HG03108 (cell line): ENCODE measurements at regions not wholly inside any gene's neighbourhood (a gene's known extent, or its start where the extent isn't known, plus 50 kb on each side); places are given as distances from the start of the nearest gene placed in this dataset.

Experiments
- ATAC-seq: cut with Tn5 transposase; IDR thresholded peaks from one replicate; pipeline ENCODE4 v1.9.1; 2021; ENCODE audit warnings: moderate library complexity; ENCODE audit not compliant: unreplicated experiment

- ATAC-seq, result no peak
These were observed 787.0 kb downstream of the TFAP2A start for GRCh38 chr6:9627916-9628315.

- no peak for ATAC-seq
These were observed 790.9 kb downstream of the TFAP2A start for GRCh38 chr6:9623985-9624384.

- ATAC-seq, result no peak
These were observed 791.5 kb downstream of the TFAP2A start for GRCh38 chr6:9623228-9623832.

GRCh38 chr6:9621276-9621675 is 793.6 kb downstream of the TFAP2A start:
- no peak for ATAC-seq

- no peak for ATAC-seq
These were observed 794.2 kb downstream of the TFAP2A start for GRCh38 chr6:9620687-9621086.

- ATAC-seq, result no peak
These were observed 794.6 kb downstream of the TFAP2A start for GRCh38 chr6:9620263-9620662.

GRCh38 chr6:9614778-9615177 is 800.1 kb downstream of the TFAP2A start:
- ATAC-seq, result no peak

GRCh38 chr6:9612489-9612888 is 802.4 kb downstream of the TFAP2A start:
- no peak for ATAC-seq

- no peak for ATAC-seq
These were observed 804.1 kb downstream of the TFAP2A start for GRCh38 chr6:9610620-9611415.

- ATAC-seq, result no peak
These were observed 808.3 kb downstream of the TFAP2A start for GRCh38 chr6:9606435-9607134.

- ATAC-seq, result no peak
These were observed 820.1 kb downstream of the TFAP2A start for GRCh38 chr6:9594746-9595145.

GRCh38 chr6:9593554-9593953 is 821.3 kb downstream of the TFAP2A start:
- ATAC-seq, result no peak

- ATAC-seq, result no peak
These were observed 831.0 kb downstream of the TFAP2A start for GRCh38 chr6:9583753-9584352.

- no peak for ATAC-seq
These were observed 833.7 kb downstream of the TFAP2A start for GRCh38 chr6:9581155-9581554.

GRCh38 chr6:9576521-9576920 is 838.4 kb downstream of the TFAP2A start:
- no peak for ATAC-seq

GRCh38 chr6:9566096-9566495 is 848.8 kb downstream of the TFAP2A start:
- ATAC-seq, result no peak

GRCh38 chr6:9564021-9564420 is 850.9 kb downstream of the TFAP2A start:
- ATAC-seq, result no peak

GRCh38 chr6:9563568-9563967 is 851.3 kb downstream of the TFAP2A start:
- no peak for ATAC-seq

- no peak for ATAC-seq
These were observed 860.1 kb downstream of the TFAP2A start for GRCh38 chr6:9554806-9555205.

- ATAC-seq, result no peak
These were observed 860.6 kb downstream of the TFAP2A start for GRCh38 chr6:9554323-9554722.

- no peak for ATAC-seq
These were observed 861.9 kb downstream of the TFAP2A start for GRCh38 chr6:9553002-9553401.

GRCh38 chr6:9543649-9544048 is 871.2 kb downstream of the TFAP2A start:
- no peak for ATAC-seq
